PFSK-1 (cell line): ENCODE measurements at regions not wholly inside any gene's neighbourhood (a gene's known extent, or its start where the extent isn't known, plus 50 kb on each side); places are given as distances from the start of the nearest gene placed in this dataset.

Source experiments
- FOXP2 ChIP-seq: optimal IDR thresholded peaks from 2 replicates; pipeline ENCODE3; 2011; ENCODE audit warnings: borderline replicate concordance, control low read depth, inconsistent platforms; ENCODE audit not compliant: insufficient read depth; ENCODE audit errors: extremely low read length, extremely low read depth
- POLR2AphosphoS5 ChIP-seq: IDR thresholded peaks from 2 replicates; pipeline ENCODE4 v1.6.1; 2012; ENCODE audit warnings: low read depth, mild to moderate bottlenecking, control low read depth, low read length, moderate library complexity
- REST ChIP-seq, 2 experiments: IDR thresholded peaks; 2 replicates each; pipeline versions ENCODE4 v1.6.1 to v1.8.0; 2011 to 2012; ENCODE audit warnings: low read depth in 2 of 2, low read length in 2 of 2, control low read depth in 1 of 2, inconsistent platforms in 1 of 2, mild to moderate bottlenecking in 1 of 2, moderate library complexity in 1 of 2; ENCODE audit not compliant: insufficient read depth in 1 of 2
- SIN3A ChIP-seq: IDR thresholded peaks from 2 replicates; pipeline ENCODE4 v1.6.1; 2012; ENCODE audit warnings: mild to moderate bottlenecking, low read length, moderate library complexity, borderline replicate concordance; ENCODE audit not compliant: insufficient read depth
- TAF1 ChIP-seq: IDR thresholded peaks from 2 replicates; pipeline ENCODE4 v1.6.1; 2012; ENCODE audit warnings: low read length, control low read depth, borderline replicate concordance; ENCODE audit not compliant: insufficient read depth

- TF ChIP-seq TAF1: no peak
- TF ChIP-seq POLR2AphosphoS5: no peak
- no peak for TF ChIP-seq REST (IDR thresholded peaks at IDR 0.05; ENCODE audit: insufficient read depth in 1 of 2, low read depth in 2 of 2, low read length in 2 of 2)
- TF ChIP-seq SIN3A: no peak
- TF ChIP-seq FOXP2: no peak
These were observed 1392.9 kb upstream of the ACVR2A start for GRCh38 chr2:146451972-146452371.

GRCh38 chr2:146450131-146450530 is 1394.7 kb upstream of the ACVR2A start:
- TF ChIP-seq SIN3A: no peak
- no peak for TF ChIP-seq REST (IDR thresholded peaks at IDR 0.05; ENCODE audit: insufficient read depth in 1 of 2, low read depth in 2 of 2, low read length in 2 of 2)
- no peak for TF ChIP-seq TAF1
- no peak for TF ChIP-seq POLR2AphosphoS5
- TF ChIP-seq FOXP2: no peak

GRCh38 chr2:146444987-146445386 is 1399.8 kb upstream of the ACVR2A start:
- no peak for TF ChIP-seq POLR2AphosphoS5
- TF ChIP-seq SIN3A: no peak
- TF ChIP-seq TAF1: no peak
- no peak for TF ChIP-seq REST (IDR thresholded peaks at IDR 0.05; ENCODE audit: insufficient read depth in 1 of 2, low read depth in 2 of 2, low read length in 2 of 2)
- TF ChIP-seq FOXP2: no peak

- TF ChIP-seq POLR2AphosphoS5: no peak
- no peak for TF ChIP-seq FOXP2
- no peak for TF ChIP-seq TAF1
- TF ChIP-seq REST (IDR thresholded peaks at IDR 0.05; ENCODE audit: insufficient read depth in 1 of 2, low read depth in 2 of 2, low read length in 2 of 2): no peak
- TF ChIP-seq SIN3A: no peak
These were observed 1400.7 kb upstream of the ACVR2A start for GRCh38 chr2:146444085-146444484.

GRCh38 chr2:146438246-146438645 is 1406.6 kb upstream of the ACVR2A start:
- no peak for TF ChIP-seq FOXP2
- no peak for TF ChIP-seq POLR2AphosphoS5
- TF ChIP-seq REST (IDR thresholded peaks at IDR 0.05; ENCODE audit: insufficient read depth in 1 of 2, low read depth in 2 of 2, low read length in 2 of 2): no peak
- no peak for TF ChIP-seq SIN3A
- TF ChIP-seq TAF1: no peak
